Stomach (tissue), 4 donors: ENCODE measurements at regions not wholly inside any gene's neighbourhood (a gene's known extent, or its start where the extent isn't known, plus 50 kb on each side); places are given as distances from the start of the nearest gene placed in this dataset.

Source experiments
- EP300 ChIP-seq: sonication (generic); formaldehyde crosslinking; IDR thresholded peaks from one replicate; pipeline ENCODE4 v1.6.1; 2017; ENCODE audit warnings: antibody characterized with exemption
- POLR2A ChIP-seq, 4 donors: fragments of 450-650 bp; IDR thresholded peaks; one replicate each; pipeline ENCODE4 v1.6.1; 2016; ENCODE audit warnings: antibody characterized with exemption in 4 of 4, control low read depth in 2 of 4, mild to moderate bottlenecking in 1 of 4, moderate library complexity in 1 of 4
- POLR2AphosphoS5 ChIP-seq, 3 donors: sonication (generic); formaldehyde crosslinking; IDR thresholded peaks; one replicate each; pipeline ENCODE4 v1.6.1; 2016; ENCODE audit warnings: antibody characterized with exemption in 3 of 3
- TF ChIP-seq, protein P1 (sequence below), 7 experiments: fragments of 450-650 bp in 4 of 7; fragments of 200-600 bp in 3 of 7; sonication (generic) in 3 of 7; IDR thresholded peaks; one replicate each; pipeline ENCODE4 v1.5.1; 2016 to 2019; ENCODE audit warnings: antibody characterized with exemption in 7 of 7, control low read depth in 2 of 7, mild to moderate bottlenecking in 1 of 7

- TF ChIP-seq, protein P1, sequence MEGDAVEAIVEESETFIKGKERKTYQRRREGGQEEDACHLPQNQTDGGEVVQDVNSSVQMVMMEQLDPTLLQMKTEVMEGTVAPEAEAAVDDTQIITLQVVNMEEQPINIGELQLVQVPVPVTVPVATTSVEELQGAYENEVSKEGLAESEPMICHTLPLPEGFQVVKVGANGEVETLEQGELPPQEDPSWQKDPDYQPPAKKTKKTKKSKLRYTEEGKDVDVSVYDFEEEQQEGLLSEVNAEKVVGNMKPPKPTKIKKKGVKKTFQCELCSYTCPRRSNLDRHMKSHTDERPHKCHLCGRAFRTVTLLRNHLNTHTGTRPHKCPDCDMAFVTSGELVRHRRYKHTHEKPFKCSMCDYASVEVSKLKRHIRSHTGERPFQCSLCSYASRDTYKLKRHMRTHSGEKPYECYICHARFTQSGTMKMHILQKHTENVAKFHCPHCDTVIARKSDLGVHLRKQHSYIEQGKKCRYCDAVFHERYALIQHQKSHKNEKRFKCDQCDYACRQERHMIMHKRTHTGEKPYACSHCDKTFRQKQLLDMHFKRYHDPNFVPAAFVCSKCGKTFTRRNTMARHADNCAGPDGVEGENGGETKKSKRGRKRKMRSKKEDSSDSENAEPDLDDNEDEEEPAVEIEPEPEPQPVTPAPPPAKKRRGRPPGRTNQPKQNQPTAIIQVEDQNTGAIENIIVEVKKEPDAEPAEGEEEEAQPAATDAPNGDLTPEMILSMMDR (IDR thresholded peaks at IDR 0.05): no peak
- TF ChIP-seq POLR2A (IDR thresholded peaks at IDR 0.05): no peak
- TF ChIP-seq EP300: no peak
- no peak for TF ChIP-seq POLR2AphosphoS5 (IDR thresholded peaks at IDR 0.05)
These were observed 299.1 kb upstream of the GALNT5 start for GRCh38 chr2:156958374-156958773.
